ENCODE measurements at regions not wholly inside any gene's neighbourhood (a gene's known extent, or its start where the extent isn't known, plus 50 kb on each side); places are given as distances from the start of the nearest gene placed in this dataset.

- H3K36me3 ChIP-seq: no peaks in the 10 kb centered on the region
- no peak overlapping the region for H3K27ac ChIP-seq
- H3K4me1 ChIP-seq: no peaks in the 10 kb centered on the region
- no peak for TF ChIP-seq CTCF (IDR thresholded peaks at IDR 0.05)
- DNase-seq (ENCODE audit: low spot score in 2 of 2): no peak
- H3K4me3 ChIP-seq: no peak overlapping the region
- no peaks in the 10 kb centered on the region for H3K9me3 ChIP-seq
- intact Hi-C loops (cut with DNase I): no loop called here
- H3K27me3 ChIP-seq: no peaks in the 10 kb centered on the region
Observed at GRCh38 chr13:89294115-89294867, 1623.1 kb downstream of the SLITRK5 start.

GRCh38 chr13:89307278-89307677 lies 1636.1 kb downstream of the SLITRK5 start:
- H3K36me3 ChIP-seq: no peaks in the 10 kb centered on the region
- H3K4me1 ChIP-seq: no peaks in the 10 kb centered on the region
- no peak for TF ChIP-seq CTCF (IDR thresholded peaks at IDR 0.05)
- no peaks in the 10 kb centered on the region for H3K27me3 ChIP-seq
- intact Hi-C loops (cut with DNase I): no loop called here
- H3K9me3 ChIP-seq: no peaks in the 10 kb centered on the region
- no peak overlapping the region for H3K27ac ChIP-seq
- no peak overlapping the region for H3K4me3 ChIP-seq
- no peak for DNase-seq (ENCODE audit: low spot score in 2 of 2)

- Histone ChIP-seq H3K9me3 (no peaks in the 10 kb centered on the region), H3K4me3 (no peak overlapping the region), H3K27ac (no peak overlapping the region), H3K36me3 (no peaks in the 10 kb centered on the region), H3K27me3 (no peaks in the 10 kb centered on the region), H3K4me1 (no peaks in the 10 kb centered on the region)
- intact Hi-C loops (cut with DNase I): no loop called here
- DNase-seq (ENCODE audit: low spot score in 2 of 2): no peak
- TF ChIP-seq CTCF (IDR thresholded peaks at IDR 0.05): no peak
Observed at GRCh38 chr13:89310943-89311672, 1639.9 kb downstream of the SLITRK5 start.

- H3K27me3 ChIP-seq: no peaks in the 10 kb centered on the region
- TF ChIP-seq CTCF (IDR thresholded peaks at IDR 0.05): no peak
- no peak overlapping the region for H3K27ac ChIP-seq
- H3K4me1 ChIP-seq: no peaks in the 10 kb centered on the region
- intact Hi-C loops (cut with DNase I): no loop called here
- no peaks in the 10 kb centered on the region for H3K36me3 ChIP-seq
- no peak for DNase-seq (ENCODE audit: low spot score in 2 of 2)
- H3K9me3 ChIP-seq: no peaks in the 10 kb centered on the region
- H3K4me3 ChIP-seq: no peak overlapping the region
Observed at GRCh38 chr13:89315287-89315686, 1644.1 kb downstream of the SLITRK5 start.

- no peaks in the 10 kb centered on the region for H3K9me3 ChIP-seq
- H3K36me3 ChIP-seq: no peaks in the 10 kb centered on the region
- H3K27me3 ChIP-seq: no peaks in the 10 kb centered on the region
- no peaks in the 10 kb centered on the region for H3K4me1 ChIP-seq
- DNase-seq (ENCODE audit: low spot score in 2 of 2): no peak
- no peak overlapping the region for H3K4me3 ChIP-seq
- intact Hi-C loops (cut with DNase I): no loop called here
- no peak for TF ChIP-seq CTCF (IDR thresholded peaks at IDR 0.05)
- H3K27ac ChIP-seq: no peak overlapping the region
Observed at GRCh38 chr13:89322466-89322865, 1651.3 kb downstream of the SLITRK5 start.
